BJ (cell line): ENCODE measurements at regions not wholly inside any gene's neighbourhood (a gene's known extent, or its start where the extent isn't known, plus 50 kb on each side); places are given as distances from the start of the nearest gene placed in this dataset.

ENCODE experiments used
- CTCF ChIA-PET: fragments of 350-600 bp; formaldehyde crosslinking; extraction: SDS; loops from one replicate; lab custom pipeline; 2021; ENCODE audit warnings: antibody characterized with exemption, inconsistent platforms; lab: Yijun Ruan, JAX
- POLR2A ChIA-PET: fragments of 300-600 bp; sonication (Branson Sonifier 250); formaldehyde crosslinking; extraction: SDS; loops from one replicate; lab custom pipeline; 2021; ENCODE audit warnings: antibody characterized with exemption; lab: Charles Lee
- DNase-seq: peaks from one replicate; pipeline ENCODE4 v3.0.0-alpha.2; 2011; ENCODE audit warnings: low read depth
- H3K27me3 ChIP-seq: 2 replicates; pipeline ENCODE4 v1.6.0; 2011; ENCODE audit warnings: low read length; ENCODE audit not compliant: control insufficient read depth, insufficient read depth
- H3K36me3 ChIP-seq: 2 replicates; pipeline ENCODE4 v1.5.1; 2011; ENCODE audit warnings: low read length; ENCODE audit not compliant: control insufficient read depth, insufficient read depth
- H3K4me3 ChIP-seq: 2 replicates; pipeline ENCODE4 v1.5.1; 2011; ENCODE audit warnings: low read depth, mild to moderate bottlenecking, control low read depth, low read length
- TF ChIP-seq, protein P1 (sequence below): IDR thresholded peaks from 2 replicates; pipeline ENCODE4 v1.5.1; 2011; ENCODE audit warnings: low read depth, mild to moderate bottlenecking, control low read depth, inconsistent platforms, low read length, moderate library complexity; ENCODE audit not compliant: insufficient read depth

DNA sequence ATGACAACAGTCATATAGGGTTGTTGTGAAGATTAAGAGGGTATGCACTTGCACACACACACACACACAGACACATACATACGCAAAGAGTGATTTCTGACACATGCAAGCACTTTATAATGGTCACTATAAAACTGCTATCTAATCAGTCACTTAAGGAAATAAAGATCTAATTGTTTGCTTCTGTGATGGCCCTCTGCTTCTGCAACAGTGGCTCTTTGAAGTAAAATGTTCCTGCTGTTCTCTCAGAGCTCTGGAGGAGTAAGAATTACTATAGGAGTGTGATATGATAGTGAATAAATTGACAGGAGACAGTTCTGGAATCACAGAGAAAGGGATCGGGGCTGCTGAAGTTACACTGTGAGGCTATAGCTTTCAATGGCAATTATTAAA, 494.5 kb upstream of the B3GALT2 start:
- no peak for DNase-seq
- CTCF ChIA-PET: no interaction called here
- TF ChIP-seq, protein P1, sequence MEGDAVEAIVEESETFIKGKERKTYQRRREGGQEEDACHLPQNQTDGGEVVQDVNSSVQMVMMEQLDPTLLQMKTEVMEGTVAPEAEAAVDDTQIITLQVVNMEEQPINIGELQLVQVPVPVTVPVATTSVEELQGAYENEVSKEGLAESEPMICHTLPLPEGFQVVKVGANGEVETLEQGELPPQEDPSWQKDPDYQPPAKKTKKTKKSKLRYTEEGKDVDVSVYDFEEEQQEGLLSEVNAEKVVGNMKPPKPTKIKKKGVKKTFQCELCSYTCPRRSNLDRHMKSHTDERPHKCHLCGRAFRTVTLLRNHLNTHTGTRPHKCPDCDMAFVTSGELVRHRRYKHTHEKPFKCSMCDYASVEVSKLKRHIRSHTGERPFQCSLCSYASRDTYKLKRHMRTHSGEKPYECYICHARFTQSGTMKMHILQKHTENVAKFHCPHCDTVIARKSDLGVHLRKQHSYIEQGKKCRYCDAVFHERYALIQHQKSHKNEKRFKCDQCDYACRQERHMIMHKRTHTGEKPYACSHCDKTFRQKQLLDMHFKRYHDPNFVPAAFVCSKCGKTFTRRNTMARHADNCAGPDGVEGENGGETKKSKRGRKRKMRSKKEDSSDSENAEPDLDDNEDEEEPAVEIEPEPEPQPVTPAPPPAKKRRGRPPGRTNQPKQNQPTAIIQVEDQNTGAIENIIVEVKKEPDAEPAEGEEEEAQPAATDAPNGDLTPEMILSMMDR: no peak
- Histone ChIP-seq H3K4me3 (no peak overlapping the region), H3K27me3 (no peaks in the 10 kb centered on the region), H3K36me3 (no peaks in the 10 kb centered on the region)
- POLR2A ChIA-PET: no interaction called here

GRCh38 chr1:193680247-193680923, 494.0 kb upstream of the B3GALT2 start:
- no peak overlapping the region for H3K4me3 ChIP-seq
- H3K36me3 ChIP-seq: no peaks in the 10 kb centered on the region
- TF ChIP-seq, protein P1: no peak
- ChIA-PET POLR2A (no interaction called here), CTCF (no interaction called here)
- DNase-seq: no peak
- no peaks in the 10 kb centered on the region for H3K27me3 ChIP-seq

DNA sequence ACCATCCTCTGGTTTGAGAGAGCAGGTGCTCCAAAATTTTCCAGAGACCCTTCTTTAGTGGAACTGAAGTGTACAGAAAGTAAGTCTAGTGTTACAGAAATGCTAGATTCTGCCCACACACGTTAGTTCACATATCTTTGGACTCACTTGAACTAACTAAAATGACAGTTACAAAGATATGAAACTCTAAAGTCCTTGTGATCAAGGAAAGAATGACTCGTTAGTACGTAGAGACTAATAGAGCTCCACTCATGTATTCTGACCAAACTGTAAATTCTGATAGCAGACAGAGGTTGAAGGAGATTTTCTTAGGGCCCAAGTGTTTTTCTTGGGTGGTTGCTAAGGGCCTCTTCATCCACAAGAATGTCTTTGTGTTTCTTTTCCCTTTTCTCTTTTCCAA, 491.5 kb upstream of the B3GALT2 start:
- no peak for DNase-seq
- TF ChIP-seq, protein P1: no peak
- Histone ChIP-seq H3K36me3 (no peaks in the 10 kb centered on the region), H3K27me3 (no peaks in the 10 kb centered on the region), H3K4me3 (no peak overlapping the region)
- POLR2A ChIA-PET: no interaction called here
- CTCF ChIA-PET: no interaction called here

- no peak for DNase-seq
- CTCF ChIA-PET: no interaction called here
- POLR2A ChIA-PET: no interaction called here
Observed at GRCh38 chr1:193676996-193677549, 490.7 kb upstream of the B3GALT2 start.

GRCh38 chr1:193674292-193674944, 488.0 kb upstream of the B3GALT2 start:
- Histone ChIP-seq H3K27me3 (no peaks in the 10 kb centered on the region), H3K36me3 (no peaks in the 10 kb centered on the region), H3K4me3 (no peak overlapping the region)
- ChIA-PET CTCF (no interaction called here), POLR2A (no interaction called here)
- TF ChIP-seq, protein P1: no peak
- DNase-seq: no peak

More at GRCh38 chr1:193676996-193677549, 490.7 kb upstream of the B3GALT2 start:
- no peaks in the 10 kb centered on the region for H3K36me3 ChIP-seq
- no peaks in the 10 kb centered on the region for H3K27me3 ChIP-seq
- TF ChIP-seq, protein P1: no peak
- no peak overlapping the region for H3K4me3 ChIP-seq
